Esophagus muscularis mucosa (tissue), 4 donors: ENCODE measurements at regions not wholly inside any gene's neighbourhood (a gene's known extent, or its start where the extent isn't known, plus 50 kb on each side); places are given as distances from the start of the nearest gene placed in this dataset.

Experiments
- EP300 ChIP-seq: sonication (generic); formaldehyde crosslinking; IDR thresholded peaks from one replicate; pipeline ENCODE4 v1.6.1; 2017; ENCODE audit warnings: antibody characterized with exemption
- POLR2A ChIP-seq: fragments of 450-650 bp; IDR thresholded peaks from one replicate; pipeline ENCODE4 v1.6.1; 2017; ENCODE audit warnings: antibody characterized with exemption, moderate library complexity, mild to moderate bottlenecking, low read depth
- POLR2AphosphoS5 ChIP-seq, 2 donors: sonication (generic); formaldehyde crosslinking; IDR thresholded peaks; one replicate each; pipeline ENCODE4 v1.6.1; 2017; ENCODE audit warnings: antibody characterized with exemption in 2 of 2
- TF ChIP-seq, protein P1 (sequence below), 3 experiments: fragments of 200-600 bp in 2 of 3; fragments of 450-650 bp in 1 of 3; sonication (generic) in 2 of 3; IDR thresholded peaks; one replicate each; pipeline ENCODE4 v1.5.1; 2017 to 2019; ENCODE audit warnings: antibody characterized with exemption in 3 of 3, mild to moderate bottlenecking in 2 of 3, moderate library complexity in 1 of 3

DNA sequence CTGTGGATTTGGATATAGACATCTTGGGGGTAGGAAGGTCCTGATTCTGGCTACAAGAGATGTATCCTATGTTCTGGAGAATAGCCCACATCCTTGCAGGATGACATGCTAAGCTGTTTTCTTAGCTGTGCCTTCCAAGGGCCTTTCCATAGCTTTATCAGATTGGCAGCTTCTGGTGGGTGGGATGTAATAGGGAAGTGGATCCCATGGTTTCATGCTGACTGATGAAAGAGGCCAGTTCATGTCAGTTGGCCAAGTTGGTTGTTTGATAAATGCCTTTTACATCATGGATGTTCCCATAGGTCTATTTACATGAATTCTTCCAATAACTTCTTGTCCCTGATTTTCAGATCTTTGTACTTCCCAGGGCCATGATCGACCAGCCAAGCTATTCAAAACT, 169.1 kb upstream of the RMST start:
- TF ChIP-seq, protein P1, sequence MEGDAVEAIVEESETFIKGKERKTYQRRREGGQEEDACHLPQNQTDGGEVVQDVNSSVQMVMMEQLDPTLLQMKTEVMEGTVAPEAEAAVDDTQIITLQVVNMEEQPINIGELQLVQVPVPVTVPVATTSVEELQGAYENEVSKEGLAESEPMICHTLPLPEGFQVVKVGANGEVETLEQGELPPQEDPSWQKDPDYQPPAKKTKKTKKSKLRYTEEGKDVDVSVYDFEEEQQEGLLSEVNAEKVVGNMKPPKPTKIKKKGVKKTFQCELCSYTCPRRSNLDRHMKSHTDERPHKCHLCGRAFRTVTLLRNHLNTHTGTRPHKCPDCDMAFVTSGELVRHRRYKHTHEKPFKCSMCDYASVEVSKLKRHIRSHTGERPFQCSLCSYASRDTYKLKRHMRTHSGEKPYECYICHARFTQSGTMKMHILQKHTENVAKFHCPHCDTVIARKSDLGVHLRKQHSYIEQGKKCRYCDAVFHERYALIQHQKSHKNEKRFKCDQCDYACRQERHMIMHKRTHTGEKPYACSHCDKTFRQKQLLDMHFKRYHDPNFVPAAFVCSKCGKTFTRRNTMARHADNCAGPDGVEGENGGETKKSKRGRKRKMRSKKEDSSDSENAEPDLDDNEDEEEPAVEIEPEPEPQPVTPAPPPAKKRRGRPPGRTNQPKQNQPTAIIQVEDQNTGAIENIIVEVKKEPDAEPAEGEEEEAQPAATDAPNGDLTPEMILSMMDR (IDR thresholded peaks at IDR 0.05), result no peak
- no peak for TF ChIP-seq POLR2AphosphoS5 (IDR thresholded peaks at IDR 0.05)
- no peak for TF ChIP-seq EP300
- TF ChIP-seq POLR2A, result no peak
